ENCODE measurements at regions not wholly inside any gene's neighbourhood (a gene's known extent, or its start where the extent isn't known, plus 50 kb on each side); places are given as distances from the start of the nearest gene placed in this dataset.
A peak's percentile ranks its signal among the peaks of the same experiment; 100 is the strongest.

GRCh38 chr13:80658705-80659104 lies 317.8 kb upstream of the SPRY2 start:
- Histone ChIP-seq H3K79me2 (ENCODE audit: insufficient read depth, low read length) (no peaks in the 10 kb centered on the region), H3K27me3 (ENCODE audit: insufficient read depth, low read length) (no peaks in the 10 kb centered on the region), H3K36me3 (ENCODE audit: insufficient read depth, low read length) (no peaks in the 10 kb centered on the region), H4K20me1 (ENCODE audit: insufficient read depth, low read length) (no peaks in the 10 kb centered on the region), H3K27ac (ENCODE audit: low read depth, low read length) (no peak overlapping the region), H2AFZ (ENCODE audit: low read length) (no peak overlapping the region), H3K4me2 (ENCODE audit: insufficient read depth, low read length) (no peak overlapping the region), H3K9me3 (ENCODE audit: low read depth, low read length) (no peaks in the 10 kb centered on the region), H3K4me1 (ENCODE audit: insufficient read depth, low read length) (no peaks in the 10 kb centered on the region), H3K4me3 (ENCODE audit: insufficient read depth, low read length) (no peak overlapping the region)
- TF ChIP-seq, protein P1, sequence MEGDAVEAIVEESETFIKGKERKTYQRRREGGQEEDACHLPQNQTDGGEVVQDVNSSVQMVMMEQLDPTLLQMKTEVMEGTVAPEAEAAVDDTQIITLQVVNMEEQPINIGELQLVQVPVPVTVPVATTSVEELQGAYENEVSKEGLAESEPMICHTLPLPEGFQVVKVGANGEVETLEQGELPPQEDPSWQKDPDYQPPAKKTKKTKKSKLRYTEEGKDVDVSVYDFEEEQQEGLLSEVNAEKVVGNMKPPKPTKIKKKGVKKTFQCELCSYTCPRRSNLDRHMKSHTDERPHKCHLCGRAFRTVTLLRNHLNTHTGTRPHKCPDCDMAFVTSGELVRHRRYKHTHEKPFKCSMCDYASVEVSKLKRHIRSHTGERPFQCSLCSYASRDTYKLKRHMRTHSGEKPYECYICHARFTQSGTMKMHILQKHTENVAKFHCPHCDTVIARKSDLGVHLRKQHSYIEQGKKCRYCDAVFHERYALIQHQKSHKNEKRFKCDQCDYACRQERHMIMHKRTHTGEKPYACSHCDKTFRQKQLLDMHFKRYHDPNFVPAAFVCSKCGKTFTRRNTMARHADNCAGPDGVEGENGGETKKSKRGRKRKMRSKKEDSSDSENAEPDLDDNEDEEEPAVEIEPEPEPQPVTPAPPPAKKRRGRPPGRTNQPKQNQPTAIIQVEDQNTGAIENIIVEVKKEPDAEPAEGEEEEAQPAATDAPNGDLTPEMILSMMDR (IDR thresholded peaks at IDR 0.05; ENCODE audit: extremely low read depth, low read depth, low read length), result no peak
- DNase-seq (ENCODE audit: insufficient read length, low spot score, missing footprints), result no peak

GRCh38 chr13:80656512-80656904 lies 315.6 kb upstream of the SPRY2 start:
- Histone ChIP-seq H3K27ac (ENCODE audit: low read depth, low read length) (no peak overlapping the region), H3K4me3 (ENCODE audit: insufficient read depth, low read length) (no peak overlapping the region), H3K9me3 (ENCODE audit: low read depth, low read length) (peaks cover 2% of the 10 kb centered on the region), H3K79me2 (ENCODE audit: insufficient read depth, low read length) (no peaks in the 10 kb centered on the region), H2AFZ (ENCODE audit: low read length) (no peak overlapping the region), H4K20me1 (ENCODE audit: insufficient read depth, low read length) (no peaks in the 10 kb centered on the region), H3K27me3 (ENCODE audit: insufficient read depth, low read length) (no peaks in the 10 kb centered on the region), H3K4me1 (ENCODE audit: insufficient read depth, low read length) (no peaks in the 10 kb centered on the region), H3K36me3 (ENCODE audit: insufficient read depth, low read length) (no peaks in the 10 kb centered on the region), H3K4me2 (ENCODE audit: insufficient read depth, low read length) (no peak overlapping the region)
- no peak for DNase-seq (ENCODE audit: insufficient read length, low spot score, missing footprints)
- TF ChIP-seq, protein P1 (IDR thresholded peaks at IDR 0.05; ENCODE audit: extremely low read depth, low read depth, low read length), result no peak

DNA sequence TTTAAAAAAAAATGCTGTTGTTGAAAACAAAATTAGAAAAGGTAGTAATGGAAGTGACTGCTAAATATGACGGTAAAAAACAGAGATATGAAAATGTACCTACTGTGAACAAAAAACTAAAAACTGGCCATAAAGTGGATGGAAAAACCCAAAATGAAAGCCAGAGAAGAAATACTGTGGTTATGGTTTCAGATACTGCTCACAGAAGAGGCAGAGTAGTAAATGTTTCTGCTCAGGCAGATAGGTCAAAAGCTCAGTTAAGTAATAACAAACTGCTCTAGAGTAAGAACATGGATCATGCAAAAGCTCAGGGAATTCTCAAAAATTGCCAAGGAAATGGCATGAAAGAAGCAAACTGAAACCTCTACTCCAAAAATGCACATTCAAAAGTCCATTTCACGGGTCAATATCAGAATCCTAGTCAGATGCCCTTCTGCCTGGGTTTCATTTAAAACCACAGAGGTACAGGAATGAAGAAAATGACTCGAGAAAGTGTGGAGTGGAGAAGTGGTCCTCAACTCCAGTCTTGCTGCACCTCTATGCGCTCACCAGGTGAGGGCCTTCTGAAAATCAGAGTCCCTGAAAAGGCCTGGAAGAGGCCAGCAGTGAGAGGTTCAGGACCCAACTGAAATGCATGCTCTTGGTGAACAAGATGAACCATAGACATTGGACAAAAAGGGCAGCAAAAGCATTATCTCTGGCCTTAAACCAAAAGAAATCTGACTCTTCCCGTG lies 315.0 kb upstream of the SPRY2 start:
- no peak overlapping the region for H3K4me2 ChIP-seq (ENCODE audit: insufficient read depth, low read length)
- TF ChIP-seq, protein P1 (IDR thresholded peaks at IDR 0.05; ENCODE audit: extremely low read depth, low read depth, low read length), result no peak
- no peaks in the 10 kb centered on the region for H3K36me3 ChIP-seq (ENCODE audit: insufficient read depth, low read length)
- no peak overlapping the region for H3K27ac ChIP-seq (ENCODE audit: low read depth, low read length)
- H3K9me3 ChIP-seq (ENCODE audit: low read depth, low read length), result peaks cover 2% of the 10 kb centered on the region
- no peaks in the 10 kb centered on the region for H3K79me2 ChIP-seq (ENCODE audit: insufficient read depth, low read length)
- no peak for DNase-seq (ENCODE audit: insufficient read length, low spot score, missing footprints)
- no peak overlapping the region for H3K4me3 ChIP-seq (ENCODE audit: insufficient read depth, low read length)
- H3K4me1 ChIP-seq (ENCODE audit: insufficient read depth, low read length), result no peaks in the 10 kb centered on the region
- H3K27me3 ChIP-seq (ENCODE audit: insufficient read depth, low read length), result no peaks in the 10 kb centered on the region
- H2AFZ ChIP-seq (ENCODE audit: low read length), result no peak overlapping the region
- no peaks in the 10 kb centered on the region for H4K20me1 ChIP-seq (ENCODE audit: insufficient read depth, low read length)

DNA sequence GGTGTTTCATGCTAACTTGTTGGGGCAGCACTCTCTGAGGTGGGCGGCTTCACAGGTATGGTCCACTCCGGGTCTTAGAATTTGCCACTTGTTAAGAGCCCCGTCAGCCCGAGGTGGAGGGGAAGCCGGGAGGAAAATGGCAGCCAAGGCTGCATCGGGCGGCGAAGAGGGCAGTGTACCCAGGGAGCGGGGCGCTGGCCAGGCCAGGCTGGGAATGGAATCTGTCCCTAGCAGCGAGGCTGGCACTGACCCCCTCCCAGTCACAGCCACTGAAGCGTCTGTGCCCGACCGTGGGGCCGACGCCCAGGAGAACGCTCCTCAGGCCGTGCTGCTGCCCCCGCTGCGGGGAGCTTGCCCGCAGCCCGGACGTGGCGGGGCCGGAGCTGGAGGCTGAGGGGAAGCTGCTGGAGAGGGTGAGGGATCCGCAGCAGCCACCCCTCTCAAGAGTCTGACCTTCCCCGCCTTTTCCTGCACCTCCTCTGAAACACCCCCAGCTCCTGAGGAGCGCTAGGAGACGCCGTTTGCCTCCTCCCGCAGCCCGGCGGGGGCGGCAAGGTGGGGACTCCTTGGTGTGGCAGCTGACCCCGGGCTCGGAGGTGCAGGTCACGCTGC lies 313.8 kb upstream of the SPRY2 start:
- no peaks in the 10 kb centered on the region for H4K20me1 ChIP-seq (ENCODE audit: insufficient read depth, low read length)
- H3K4me2 ChIP-seq (ENCODE audit: insufficient read depth, low read length), result no peak overlapping the region
- no peak overlapping the region for H2AFZ ChIP-seq (ENCODE audit: low read length)
- TF ChIP-seq, protein P1 (IDR thresholded peaks at IDR 0.05; ENCODE audit: extremely low read depth, low read depth, low read length), result no peak
- peaks cover 2% of the 10 kb centered on the region for H3K9me3 ChIP-seq (ENCODE audit: low read depth, low read length)
- no peak overlapping the region for H3K27ac ChIP-seq (ENCODE audit: low read depth, low read length)
- no peaks in the 10 kb centered on the region for H3K36me3 ChIP-seq (ENCODE audit: insufficient read depth, low read length)
- no peaks in the 10 kb centered on the region for H3K4me1 ChIP-seq (ENCODE audit: insufficient read depth, low read length)
- DNase-seq (ENCODE audit: insufficient read length, low spot score, missing footprints), result peak; percentile 48
- no peaks in the 10 kb centered on the region for H3K79me2 ChIP-seq (ENCODE audit: insufficient read depth, low read length)
- H3K27me3 ChIP-seq (ENCODE audit: insufficient read depth, low read length), result no peaks in the 10 kb centered on the region
- no peak overlapping the region for H3K4me3 ChIP-seq (ENCODE audit: insufficient read depth, low read length)

Data from osteoblast (primary cell).